ENCODE measurements at regions not wholly inside any gene's neighbourhood (a gene's known extent, or its start where the extent isn't known, plus 50 kb on each side); places are given as distances from the start of the nearest gene placed in this dataset.

DNA sequence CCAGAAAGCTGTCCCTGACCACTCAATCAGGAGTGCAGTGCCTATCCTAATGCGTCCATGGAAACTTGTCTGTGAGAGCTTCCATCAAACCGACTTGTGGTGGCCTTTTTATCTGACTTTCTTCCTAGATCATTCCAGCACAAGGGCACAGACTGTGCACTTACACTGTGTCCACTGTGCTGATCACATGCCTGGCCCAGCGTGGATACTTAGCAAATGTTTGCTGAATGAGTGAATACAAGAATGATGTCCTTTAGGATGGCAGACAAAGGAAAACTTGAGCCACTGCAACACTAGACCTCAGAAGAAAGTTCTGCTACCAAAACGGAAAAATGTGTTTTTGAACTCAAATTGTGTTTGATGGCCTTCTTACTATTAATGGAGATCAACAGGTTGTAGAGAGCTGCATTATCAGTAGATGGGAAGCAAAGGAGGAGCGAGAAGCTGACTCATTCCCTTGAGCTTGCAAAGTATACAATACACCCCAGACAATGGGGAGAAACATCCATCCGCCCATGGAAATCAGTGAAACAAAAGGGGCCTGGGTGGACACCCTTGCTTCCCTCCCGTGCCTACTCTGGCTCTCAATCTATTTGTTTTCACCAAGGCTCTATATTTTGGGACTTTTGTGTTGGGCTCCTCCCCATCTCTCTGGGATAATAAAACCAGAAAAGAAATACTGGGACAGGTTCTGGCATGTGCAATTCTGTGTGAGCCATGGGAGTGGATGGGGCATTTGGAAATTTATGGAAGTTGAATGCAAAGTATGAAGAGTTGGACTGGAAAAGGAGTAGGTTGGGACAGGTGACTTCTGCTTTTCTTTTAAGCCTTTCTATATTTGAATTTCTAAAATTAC, 76.2 kb upstream of the ZFAND5 start:
- H3K27ac ChIP-seq (ENCODE audit: insufficient read length, low read depth, low read length): no peak overlapping the region
- TF ChIP-seq, protein P1, sequence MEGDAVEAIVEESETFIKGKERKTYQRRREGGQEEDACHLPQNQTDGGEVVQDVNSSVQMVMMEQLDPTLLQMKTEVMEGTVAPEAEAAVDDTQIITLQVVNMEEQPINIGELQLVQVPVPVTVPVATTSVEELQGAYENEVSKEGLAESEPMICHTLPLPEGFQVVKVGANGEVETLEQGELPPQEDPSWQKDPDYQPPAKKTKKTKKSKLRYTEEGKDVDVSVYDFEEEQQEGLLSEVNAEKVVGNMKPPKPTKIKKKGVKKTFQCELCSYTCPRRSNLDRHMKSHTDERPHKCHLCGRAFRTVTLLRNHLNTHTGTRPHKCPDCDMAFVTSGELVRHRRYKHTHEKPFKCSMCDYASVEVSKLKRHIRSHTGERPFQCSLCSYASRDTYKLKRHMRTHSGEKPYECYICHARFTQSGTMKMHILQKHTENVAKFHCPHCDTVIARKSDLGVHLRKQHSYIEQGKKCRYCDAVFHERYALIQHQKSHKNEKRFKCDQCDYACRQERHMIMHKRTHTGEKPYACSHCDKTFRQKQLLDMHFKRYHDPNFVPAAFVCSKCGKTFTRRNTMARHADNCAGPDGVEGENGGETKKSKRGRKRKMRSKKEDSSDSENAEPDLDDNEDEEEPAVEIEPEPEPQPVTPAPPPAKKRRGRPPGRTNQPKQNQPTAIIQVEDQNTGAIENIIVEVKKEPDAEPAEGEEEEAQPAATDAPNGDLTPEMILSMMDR (conservative IDR thresholded peaks at IDR 0.05): no peak
- no CpG with 5 or more reads among the region's 7 CpGs for WGBS (ENCODE audit: extremely low coverage, insufficient read length, low lambda C conversion rate)
- H3K4me1 Mint-ChIP-seq: peaks cover 16 to 28% of the 10 kb centered on the region in 2 experiments
- H3K4me2 ChIP-seq (ENCODE audit: insufficient read depth, insufficient read length, low read length): no peak overlapping the region
- no peak overlapping the region for H4K8ac ChIP-seq (replicated peaks; ENCODE audit: insufficient read length, low read depth, low read length)
- H4K91ac ChIP-seq (ENCODE audit: insufficient read length, low read depth, low read length): no peak overlapping the region
- H3K14ac ChIP-seq (ENCODE audit: insufficient read depth, low read length): no peak overlapping the region
- H3K18ac ChIP-seq (ENCODE audit: insufficient read length, low read depth, low read length): no peak overlapping the region
- H3K23me2 ChIP-seq (ENCODE audit: insufficient read length, low read depth, low read length, poor library complexity, severe bottlenecking): no peaks in the 10 kb centered on the region
- no peak overlapping the region for H3T11ph ChIP-seq (ENCODE audit: low read length)
- H2BK15ac ChIP-seq (ENCODE audit: low read depth, low read length): no peak overlapping the region
- no peak overlapping the region for H3K9ac ChIP-seq (ENCODE audit: extremely low read depth, insufficient read length, low read length)
- H3K36me3 Mint-ChIP-seq (ENCODE audit: insufficient read depth in 1 of 3, low read depth in 3 of 3): no peaks in the 10 kb centered on the region
- H3K4me3 Mint-ChIP-seq: no peak overlapping the region
- no peaks in the 10 kb centered on the region for H4K20me1 ChIP-seq (ENCODE audit: control insufficient read depth, insufficient read depth, insufficient read length)
- no peaks in the 10 kb centered on the region; a peak in 1 of 5 replicates for H3K9me3 Mint-ChIP-seq
- H3K56ac ChIP-seq (ENCODE audit: insufficient read length, low read depth, low read length): no peak overlapping the region
- no peaks in the 10 kb centered on the region for H3K79me2 ChIP-seq (ENCODE audit: insufficient read depth, low read length)
- no peak overlapping the region for H3K4ac ChIP-seq (ENCODE audit: low read depth, low read length)
- H2BK12ac ChIP-seq (ENCODE audit: insufficient read length, low read depth, low read length): no peak overlapping the region
- no peak overlapping the region for H3K23ac ChIP-seq (ENCODE audit: insufficient read length, low read depth, low read length)
- no peak for DNase-seq
- H2BK20ac ChIP-seq (ENCODE audit: low read depth, low read length, poor library complexity, severe bottlenecking): peak overlapping the region; percentile 83
- no peak overlapping the region for H2AFZ ChIP-seq (ENCODE audit: low read length)
- no peaks in the 10 kb centered on the region for H3K27me3 ChIP-seq (ENCODE audit: insufficient read depth, low read length)
- 0 out of 7 replicates have a peak overlapping the region, but pooled peaks of 1 of the 3 experiments have one; percentile 8 for H3K27ac Mint-ChIP-seq
- no peak overlapping the region for H2AK5ac ChIP-seq (ENCODE audit: insufficient read length, low read length)
- H3K9me3 ChIP-seq (ENCODE audit: control insufficient read depth, low read depth, low read length): no peaks in the 10 kb centered on the region
- no peaks in the 10 kb centered on the region for H3K27me3 Mint-ChIP-seq (ENCODE audit: low read depth)
- H3K4me1 ChIP-seq (ENCODE audit: insufficient read depth, low read length): peaks cover 2% of the 10 kb centered on the region; the same call in 1 of the 2 replicates
- no peak overlapping the region for H4K5ac ChIP-seq (ENCODE audit: insufficient read length, low read depth, low read length)
- no peaks in the 10 kb centered on the region for H3K79me1 ChIP-seq (ENCODE audit: insufficient read depth, low read depth, low read length, poor library complexity, severe bottlenecking)
- no peak overlapping the region for H2BK5ac ChIP-seq (ENCODE audit: insufficient read length, low read length)
- no peak overlapping the region for H2BK120ac ChIP-seq (ENCODE audit: low read depth, low read length, poor library complexity, severe bottlenecking)
